ENCODE measurements at regions not wholly inside any gene's neighbourhood (a gene's known extent, or its start where the extent isn't known, plus 50 kb on each side); places are given as distances from the start of the nearest gene placed in this dataset.

GRCh38 chr12:93195511-93195910 is 182.2 kb upstream of the NUDT4 start:
- H3K9me3 ChIP-seq (ENCODE audit: insufficient read depth in 2 of 2, low read depth in 1 of 2, low read length in 1 of 2) = peaks cover 3 to 5% of the 10 kb centered on the region in 2 experiments; a peak in 2 of 4 replicates
- H3K4ac ChIP-seq (replicated peaks; ENCODE audit: insufficient read length, low read depth, low read length) = no peak overlapping the region
- H3K4me2 ChIP-seq (ENCODE audit: insufficient read depth in 1 of 2, low read depth in 2 of 2, low read length in 2 of 2) = no peak overlapping the region
- no peak overlapping the region for H2BK5ac ChIP-seq (ENCODE audit: low read depth, low read length)
- H4K5ac ChIP-seq (ENCODE audit: insufficient read length, low read depth, low read length) = no peak overlapping the region
- H2BK20ac ChIP-seq (ENCODE audit: low read length) = no peak overlapping the region
- no peaks in the 10 kb centered on the region for H4K20me1 ChIP-seq (replicated peaks in 1 of 2; ENCODE audit: control insufficient read depth in 1 of 2, insufficient read depth in 2 of 2, low read length in 2 of 2)
- no peak overlapping the region for H3K18ac ChIP-seq (ENCODE audit: extremely low read depth, low read length)
- H2BK120ac ChIP-seq (replicated peaks; ENCODE audit: low read depth, low read length) = no peak overlapping the region
- H2BK12ac ChIP-seq (ENCODE audit: low read depth, low read length) = no peak overlapping the region
- H3K23ac ChIP-seq (ENCODE audit: insufficient read length) = no peak overlapping the region
- no peak overlapping the region for H4K91ac ChIP-seq (replicated peaks; ENCODE audit: insufficient read length, low read length)
- TF ChIP-seq ASH2L (IDR thresholded peaks at IDR 0.05; ENCODE audit: low read length) (no peak), MAX (IDR thresholded peaks at IDR 0.05) (no peak), SP2 (IDR thresholded peaks at IDR 0.05; ENCODE audit: low read length) (no peak), NANOG (IDR thresholded peaks at IDR 0.05; ENCODE audit: insufficient read depth, low read depth, low read length, poor library complexity, severe bottlenecking) (no peak), RXRA (IDR thresholded peaks at IDR 0.05; ENCODE audit: insufficient read depth, low read depth, low read length) (no peak), PHF8 (conservative IDR thresholded peaks at IDR 0.05; ENCODE audit: low read depth, low read length) (no peak), EP300 (IDR thresholded peaks at IDR 0.05; ENCODE audit: borderline replicate concordance in 1 of 2, low read depth in 2 of 2, low read length in 2 of 2) (no peak), TBP (IDR thresholded peaks at IDR 0.05; ENCODE audit: low read depth, low read length) (no peak), POLR2A (IDR thresholded peaks at IDR 0.05; ENCODE audit: control extremely low read depth in 1 of 2, low read depth in 2 of 2, low read length in 2 of 2) (no peak), POLR2AphosphoS5 (IDR thresholded peaks at IDR 0.05; ENCODE audit: low read depth, low read length) (no peak), SIRT6 (IDR thresholded peaks at IDR 0.05; ENCODE audit: low read length) (no peak), RNF2 (IDR thresholded peaks at IDR 0.05; ENCODE audit: borderline replicate concordance, low read depth, low read length, missing control alignments, poor library complexity, severe bottlenecking) (no peak), E2F6 (IDR thresholded peaks at IDR 0.05) (no peak), NRF1 (IDR thresholded peaks at IDR 0.05; ENCODE audit: low read depth, low read length) (no peak)
- H2AFZ ChIP-seq (ENCODE audit: low read length) = no peak overlapping the region
- H3K79me1 ChIP-seq (ENCODE audit: low read depth, low read length) = no peaks in the 10 kb centered on the region
- H2BK15ac ChIP-seq (ENCODE audit: low read length) = no peak overlapping the region
- ChIA-PET CTCF (ENCODE audit: partially characterized antibody) (no interaction called here), POLR2A (ENCODE audit: partially characterized antibody) (no interaction called here)
- no peak overlapping the region for H3K27ac ChIP-seq (ENCODE audit: low read depth, low read length)
- no peak for FAIRE-seq
- no peak overlapping the region for H3K56ac ChIP-seq (replicated peaks; ENCODE audit: insufficient read length, low read depth, low read length)
- no peak overlapping the region for H3K9ac ChIP-seq (replicated peaks in 1 of 4; ENCODE audit: extremely low read depth in 1 of 4, low read depth in 3 of 4, low read length in 3 of 4)
- no peak overlapping the region for H3K14ac ChIP-seq (ENCODE audit: insufficient read length)
- no peak overlapping the region for H3K4me3 ChIP-seq (ENCODE audit: extremely low read depth in 1 of 4, insufficient read depth in 2 of 4, low read depth in 3 of 4, low read length in 4 of 4)
- H2AK5ac ChIP-seq (ENCODE audit: low read depth, low read length) = no peak overlapping the region
- WGBS, 2 experiments (ENCODE audit: extremely low coverage in 1 of 2, insufficient coverage in 1 of 2, insufficient read length in 1 of 2, insufficient replicate concordance in 2 of 2, low coverage in 1 of 2, low lambda C conversion rate in 2 of 2, missing lambda C conversion rate in 1 of 2) = 85% methylated on average over 4 of the region's 4 CpGs; no CpG with 5 or more reads in 1 of the 2 experiments
- no peaks in the 10 kb centered on the region for H3K23me2 ChIP-seq (ENCODE audit: low read depth, low read length)
- H3K36me3 ChIP-seq (ENCODE audit: control insufficient read depth in 2 of 4, insufficient read depth in 4 of 4, low read length in 3 of 4) = no peaks in the 10 kb centered on the region
- no peaks in the 10 kb centered on the region for H3K27me3 ChIP-seq (replicated peaks in 1 of 4; ENCODE audit: control insufficient read depth in 3 of 4, extremely low read depth in 1 of 4, insufficient read depth in 3 of 4, low read length in 3 of 4)
- no peaks in the 10 kb centered on the region for H3K79me2 ChIP-seq (ENCODE audit: control insufficient read depth in 1 of 2, insufficient read depth in 2 of 2, low read length in 2 of 2)
- H3K4me1 ChIP-seq (replicated peaks in 1 of 4; ENCODE audit: control insufficient read depth in 3 of 4, insufficient read depth in 4 of 4, low read length in 3 of 4) = no peaks in the 10 kb centered on the region
- DNase-seq (ENCODE audit: low read depth in 1 of 2, low spot score in 2 of 2) = no peak
- no peak overlapping the region for H4K8ac ChIP-seq (ENCODE audit: extremely low read depth, insufficient read depth, low read length)

Data from H1 (cell line).